Uterus (tissue), 3 donors: ENCODE measurements at regions not wholly inside any gene's neighbourhood (a gene's known extent, or its start where the extent isn't known, plus 50 kb on each side); places are given as distances from the start of the nearest gene placed in this dataset.

Experiments
- DNase-seq, 2 donors: peaks; one replicate each; pipeline ENCODE4 v3.0.0-alpha.2; 2019 to 2020
- H3K27ac ChIP-seq, 2 donors: fragments of 200-600 bp; sonication (generic); 1 replicate in 1 of 2; 2 replicates in 1 of 2; pipeline ENCODE4 v1.5.1; 2016 to 2018
- H3K27me3 ChIP-seq, 2 donors: fragments of 200-600 bp; sonication (generic); one replicate each; pipeline ENCODE4 v1.5.1; 2018 to 2019; ENCODE audit warnings: control low read depth in 1 of 2
- H3K36me3 ChIP-seq, 2 donors: fragments of 200-600 bp; sonication (generic); one replicate each; pipeline ENCODE4 v1.5.1; 2019; ENCODE audit warnings: control low read depth in 1 of 2
- H3K4me1 ChIP-seq, 2 donors: fragments of 200-600 bp; sonication (generic); one replicate each; pipeline ENCODE4 v1.5.1; 2018 to 2019; ENCODE audit warnings: control low read depth in 1 of 2
- H3K4me3 ChIP-seq, 2 donors: fragments of 200-600 bp; sonication (generic); 1 replicate in 1 of 2; 2 replicates in 1 of 2; pipeline ENCODE4 v1.5.1; 2018 to 2019; ENCODE audit warnings: mild to moderate bottlenecking in 1 of 2
- H3K9me3 ChIP-seq, 2 donors: fragments of 200-600 bp; sonication (generic); one replicate each; pipeline ENCODE4 v1.5.1; 2019; ENCODE audit warnings: control low read depth in 1 of 2
- CTCF ChIP-seq, 4 experiments: fragments of 200-600 bp in 2 of 4; fragments of 450-650 bp in 2 of 4; sonication (generic) in 2 of 4; IDR thresholded peaks; one replicate each; pipeline ENCODE4 v1.5.1; 2016 to 2019; ENCODE audit warnings: antibody characterized with exemption in 4 of 4, mild to moderate bottlenecking in 2 of 4, moderate library complexity in 1 of 4
- POLR2A ChIP-seq, 2 donors: fragments of 450-650 bp; IDR thresholded peaks; one replicate each; pipeline ENCODE4 v1.6.1; 2016; ENCODE audit warnings: antibody characterized with exemption in 2 of 2, mild to moderate bottlenecking in 1 of 2, moderate library complexity in 1 of 2
- intact Hi-C: fragments of 100-400 bp; cut with DNase I; formaldehyde crosslinking; loops from one replicate; pipeline ENCODE4 v1.15.1; 2023; ENCODE audit warnings: low total_unique reads
- donor health status: DM: yes; HTN: yes; CAD: no.

GRCh38 chr6:81683912-81684311, 68.6 kb downstream of the TENT5A start:
- no peaks in the 10 kb centered on the region for H3K4me1 ChIP-seq
- DNase-seq: no peak
- H3K27me3 ChIP-seq: no peaks in the 10 kb centered on the region
- no peaks in the 10 kb centered on the region for H3K9me3 ChIP-seq
- H3K27ac ChIP-seq: no peak overlapping the region
- H3K36me3 ChIP-seq: no peaks in the 10 kb centered on the region
- H3K4me3 ChIP-seq: no peak overlapping the region
- intact Hi-C loops: no loop called here
- TF ChIP-seq CTCF (IDR thresholded peaks at IDR 0.05): no peak
- no peak for TF ChIP-seq POLR2A (IDR thresholded peaks at IDR 0.05)

GRCh38 chr6:81682858-81683620, 69.4 kb downstream of the TENT5A start:
- H3K27ac ChIP-seq: no peak overlapping the region
- H3K4me1 ChIP-seq: no peaks in the 10 kb centered on the region
- no peak for DNase-seq
- intact Hi-C loops: no loop called here
- H3K4me3 ChIP-seq: no peak overlapping the region
- TF ChIP-seq CTCF (IDR thresholded peaks at IDR 0.05) (no peak), POLR2A (IDR thresholded peaks at IDR 0.05) (no peak)
- H3K9me3 ChIP-seq: no peaks in the 10 kb centered on the region
- no peaks in the 10 kb centered on the region for H3K36me3 ChIP-seq
- no peaks in the 10 kb centered on the region for H3K27me3 ChIP-seq

GRCh38 chr6:81682235-81682795, 70.2 kb downstream of the TENT5A start:
- H3K27ac ChIP-seq: no peak overlapping the region
- no peaks in the 10 kb centered on the region for H3K9me3 ChIP-seq
- no peaks in the 10 kb centered on the region for H3K36me3 ChIP-seq
- H3K4me3 ChIP-seq: no peak overlapping the region
- TF ChIP-seq POLR2A (IDR thresholded peaks at IDR 0.05) (no peak), CTCF (IDR thresholded peaks at IDR 0.05) (no peak)
- intact Hi-C loops: no loop called here
- H3K27me3 ChIP-seq: no peaks in the 10 kb centered on the region
- DNase-seq: no peak
- H3K4me1 ChIP-seq: no peaks in the 10 kb centered on the region

- TF ChIP-seq POLR2A (IDR thresholded peaks at IDR 0.05): no peak
- no peak for TF ChIP-seq CTCF (IDR thresholded peaks at IDR 0.05)
- no peak overlapping the region for H3K27ac ChIP-seq
- DNase-seq: no peak
- intact Hi-C loops: no loop called here
- H3K9me3 ChIP-seq: no peaks in the 10 kb centered on the region
- H3K36me3 ChIP-seq: no peaks in the 10 kb centered on the region
- no peak overlapping the region for H3K4me3 ChIP-seq
- H3K4me1 ChIP-seq: no peaks in the 10 kb centered on the region
- no peaks in the 10 kb centered on the region for H3K27me3 ChIP-seq
Observed at GRCh38 chr6:81669445-81669844, 83.0 kb downstream of the TENT5A start.

GRCh38 chr6:81668615-81669047, 83.8 kb downstream of the TENT5A start:
- Histone ChIP-seq H3K27ac (no peak overlapping the region), H3K4me3 (no peak overlapping the region), H3K9me3 (no peaks in the 10 kb centered on the region), H3K36me3 (no peaks in the 10 kb centered on the region), H3K27me3 (no peaks in the 10 kb centered on the region), H3K4me1 (no peaks in the 10 kb centered on the region)
- no peak for TF ChIP-seq CTCF (IDR thresholded peaks at IDR 0.05)
- TF ChIP-seq POLR2A (IDR thresholded peaks at IDR 0.05): no peak
- no peak for DNase-seq
- intact Hi-C loops: no loop called here
